ENCODE measurements at regions not wholly inside any gene's neighbourhood (a gene's known extent, or its start where the extent isn't known, plus 50 kb on each side); places are given as distances from the start of the nearest gene placed in this dataset.
"Not testable (repeated sequence)": the region's sequence is repeated elsewhere in the genome, so short reads cannot be mapped to it uniquely, and the experiment has no call there.

DNA sequence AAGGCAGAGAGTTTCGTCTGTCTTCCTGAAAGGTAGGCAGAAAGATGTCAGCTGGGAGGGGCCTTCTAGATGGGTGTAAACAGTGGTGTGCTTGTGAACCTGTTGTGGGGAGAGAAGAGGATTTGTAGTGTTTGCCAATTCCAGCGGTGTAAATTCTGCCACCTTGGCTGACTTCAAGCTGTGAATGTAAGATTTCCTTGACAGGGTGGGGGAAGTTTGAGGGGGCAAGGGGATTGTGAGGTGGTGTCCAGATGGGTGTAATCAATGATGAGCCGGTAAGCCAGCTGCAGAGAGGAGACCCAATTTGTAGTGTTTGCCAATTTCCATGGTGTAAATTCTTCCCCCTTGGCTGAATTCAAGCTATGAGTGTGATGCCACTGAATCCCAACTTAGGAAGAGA, 61.0 kb upstream of the ADGRE5 start:
- H3K4me3 Mint-ChIP-seq (ENCODE audit: unreplicated experiment): no peak overlapping the region
- no peak overlapping the region for H3K27ac Mint-ChIP-seq (ENCODE audit: low read depth, unreplicated experiment)
- H3K27me3 Mint-ChIP-seq (ENCODE audit: insufficient read depth, unreplicated experiment): no peaks in the 10 kb centered on the region
- H3K36me3 Mint-ChIP-seq (ENCODE audit: insufficient read depth, unreplicated experiment): no peaks in the 10 kb centered on the region
- peaks cover 7% of the 10 kb centered on the region for H3K9me3 Mint-ChIP-seq (ENCODE audit: unreplicated experiment)
- H3K4me1 Mint-ChIP-seq (ENCODE audit: insufficient read depth, unreplicated experiment): no peaks in the 10 kb centered on the region
- intact Hi-C loops (cut with micrococcal nuclease): no loop called here
- ChIA-PET POLR2A (no interaction called here), CTCF (interaction anchor here (0.6 kb wide), 3 partner anchors 27 to 220 kb away, joined by 3 to 6 read pairs (median 3); no protein-coding TSS in a partner anchor)
- no peak for DNase-seq (ENCODE audit: unreplicated experiment)
- TF ChIP-seq, protein P1, sequence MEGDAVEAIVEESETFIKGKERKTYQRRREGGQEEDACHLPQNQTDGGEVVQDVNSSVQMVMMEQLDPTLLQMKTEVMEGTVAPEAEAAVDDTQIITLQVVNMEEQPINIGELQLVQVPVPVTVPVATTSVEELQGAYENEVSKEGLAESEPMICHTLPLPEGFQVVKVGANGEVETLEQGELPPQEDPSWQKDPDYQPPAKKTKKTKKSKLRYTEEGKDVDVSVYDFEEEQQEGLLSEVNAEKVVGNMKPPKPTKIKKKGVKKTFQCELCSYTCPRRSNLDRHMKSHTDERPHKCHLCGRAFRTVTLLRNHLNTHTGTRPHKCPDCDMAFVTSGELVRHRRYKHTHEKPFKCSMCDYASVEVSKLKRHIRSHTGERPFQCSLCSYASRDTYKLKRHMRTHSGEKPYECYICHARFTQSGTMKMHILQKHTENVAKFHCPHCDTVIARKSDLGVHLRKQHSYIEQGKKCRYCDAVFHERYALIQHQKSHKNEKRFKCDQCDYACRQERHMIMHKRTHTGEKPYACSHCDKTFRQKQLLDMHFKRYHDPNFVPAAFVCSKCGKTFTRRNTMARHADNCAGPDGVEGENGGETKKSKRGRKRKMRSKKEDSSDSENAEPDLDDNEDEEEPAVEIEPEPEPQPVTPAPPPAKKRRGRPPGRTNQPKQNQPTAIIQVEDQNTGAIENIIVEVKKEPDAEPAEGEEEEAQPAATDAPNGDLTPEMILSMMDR (IDR thresholded peaks at IDR 0.05; ENCODE audit: unreplicated experiment): no peak
- no TSS peak for BruUV-seq (replicated peaks)

DNA sequence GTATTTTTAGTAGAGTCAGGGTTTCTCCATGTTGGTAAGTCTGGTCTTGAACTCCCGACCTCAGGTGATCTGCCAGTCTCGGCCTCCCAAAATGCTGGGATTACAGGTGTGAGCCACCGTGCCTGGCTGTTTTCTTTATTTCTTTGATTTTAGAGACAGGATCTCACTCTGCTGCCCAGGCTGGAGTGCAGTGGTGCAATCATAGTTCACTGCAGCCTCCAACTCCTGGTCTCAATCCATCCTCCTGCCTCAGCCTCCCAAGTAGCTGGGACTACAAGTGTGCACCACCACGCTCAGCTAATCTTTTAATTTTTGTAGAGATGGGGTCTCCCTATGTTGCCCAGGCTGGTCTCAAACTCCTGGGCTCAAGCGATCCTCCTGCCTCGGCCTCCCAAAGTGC, 61.5 kb upstream of the ADGRE5 start:
- CTCF ChIA-PET: interaction anchor here (0.9 to 1.3 kb wide), 2 partner anchors 12 to 15 kb away, joined by 3 read pairs; no protein-coding TSS in a partner anchor
- H3K36me3 Mint-ChIP-seq (ENCODE audit: insufficient read depth, unreplicated experiment); BruUV-seq (replicated peaks); H3K27me3 Mint-ChIP-seq (ENCODE audit: insufficient read depth, unreplicated experiment); DNase-seq (ENCODE audit: unreplicated experiment); intact Hi-C loops (cut with micrococcal nuclease); POLR2A ChIA-PET; H3K4me3 Mint-ChIP-seq (ENCODE audit: unreplicated experiment); H3K4me1 Mint-ChIP-seq (ENCODE audit: insufficient read depth, unreplicated experiment); H3K27ac Mint-ChIP-seq (ENCODE audit: low read depth, unreplicated experiment); H3K9me3 Mint-ChIP-seq (ENCODE audit: unreplicated experiment): not testable (repeated sequence)

DNA sequence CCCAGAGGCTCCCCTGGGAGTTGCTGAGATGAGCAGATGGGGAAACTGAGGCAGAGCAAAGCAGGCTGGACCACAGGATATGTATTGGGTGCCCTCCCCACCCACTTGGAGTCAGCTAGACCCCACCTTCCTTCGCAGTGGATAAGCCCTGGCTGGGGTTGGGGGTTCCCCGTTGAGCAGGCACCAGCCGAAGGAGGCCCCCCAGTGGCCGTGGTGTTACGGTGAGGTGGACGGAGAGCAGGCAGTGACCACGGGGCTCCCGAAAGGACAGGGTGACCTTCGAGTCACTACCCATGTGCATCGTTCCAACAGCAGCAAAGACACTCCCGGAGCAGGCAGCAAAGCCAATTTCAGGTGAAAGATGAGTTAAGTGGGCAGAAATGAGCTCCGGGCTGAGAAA, 62.4 kb upstream of the ADGRE5 start:
- Mint-ChIP-seq H3K36me3 (ENCODE audit: insufficient read depth, unreplicated experiment) (no peaks in the 10 kb centered on the region), H3K9me3 (ENCODE audit: unreplicated experiment) (peaks cover 7% of the 10 kb centered on the region), H3K4me1 (ENCODE audit: insufficient read depth, unreplicated experiment) (no peaks in the 10 kb centered on the region), H3K4me3 (ENCODE audit: unreplicated experiment) (no peak overlapping the region), H3K27ac (ENCODE audit: low read depth, unreplicated experiment) (no peak overlapping the region), H3K27me3 (ENCODE audit: insufficient read depth, unreplicated experiment) (peaks cover 8% of the 10 kb centered on the region)
- DNase-seq (ENCODE audit: unreplicated experiment): no peak
- ChIA-PET CTCF (interaction anchor here (0.9 to 1.3 kb wide), 2 partner anchors 11 to 14 kb away, joined by 3 read pairs; no protein-coding TSS in a partner anchor), POLR2A (interaction anchor here (0.6 kb wide), 1 partner anchor 92 kb away, joined by 3 read pairs; no protein-coding TSS in a partner anchor)
- no TSS peak for BruUV-seq (replicated peaks)
- intact Hi-C loops (cut with micrococcal nuclease): no loop called here
- TF ChIP-seq, protein P1 (IDR thresholded peaks at IDR 0.05; ENCODE audit: unreplicated experiment): no peak

GRCh38 chr19:14317157-14317556, 64.1 kb upstream of the ADGRE5 start:
- Mint-ChIP-seq H3K4me1 (ENCODE audit: insufficient read depth, unreplicated experiment) (no peaks in the 10 kb centered on the region), H3K9me3 (ENCODE audit: unreplicated experiment) (peaks cover 7% of the 10 kb centered on the region), H3K36me3 (ENCODE audit: insufficient read depth, unreplicated experiment) (no peaks in the 10 kb centered on the region), H3K4me3 (ENCODE audit: unreplicated experiment) (no peak overlapping the region), H3K27me3 (ENCODE audit: insufficient read depth, unreplicated experiment) (peaks cover 14% of the 10 kb centered on the region), H3K27ac (ENCODE audit: low read depth, unreplicated experiment) (no peak overlapping the region)
- DNase-seq (ENCODE audit: unreplicated experiment): no peak
- CTCF ChIA-PET: interaction anchor here (0.6 to 0.7 kb wide), 2 partner anchors 15 to 100 kb away, joined by 3 read pairs; no protein-coding TSS in a partner anchor
- POLR2A ChIA-PET: no interaction called here
- TF ChIP-seq, protein P1 (IDR thresholded peaks at IDR 0.05; ENCODE audit: unreplicated experiment): no peak
- BruUV-seq (replicated peaks): no TSS peak
- intact Hi-C loops (cut with micrococcal nuclease): no loop called here

DNA sequence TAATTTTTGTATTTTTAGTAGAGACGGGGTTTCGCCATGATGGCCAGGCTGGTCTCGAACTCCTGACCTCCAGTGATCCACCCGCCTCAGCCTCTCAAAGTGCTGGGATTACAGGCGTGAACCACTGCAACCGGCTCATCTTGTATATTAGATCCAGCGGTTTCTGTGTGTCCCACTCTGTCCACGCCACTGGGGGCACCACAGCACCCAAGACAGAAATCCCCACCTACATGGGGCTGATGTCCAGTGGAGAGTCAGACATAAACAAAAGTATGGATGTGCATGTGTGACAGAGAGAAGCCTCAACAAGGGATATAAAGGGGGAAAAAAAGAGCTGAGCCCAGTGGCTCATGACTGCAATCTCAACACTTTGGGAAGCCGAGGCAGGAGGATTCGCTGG, 65.8 kb upstream of the ADGRE5 start:
- Mint-ChIP-seq H3K4me1 (ENCODE audit: insufficient read depth, unreplicated experiment) (no peaks in the 10 kb centered on the region), H3K27me3 (ENCODE audit: insufficient read depth, unreplicated experiment) (peaks cover 14% of the 10 kb centered on the region), H3K36me3 (ENCODE audit: insufficient read depth, unreplicated experiment) (no peaks in the 10 kb centered on the region), H3K4me3 (ENCODE audit: unreplicated experiment) (no peak overlapping the region), H3K27ac (ENCODE audit: low read depth, unreplicated experiment) (no peak overlapping the region), H3K9me3 (ENCODE audit: unreplicated experiment) (peaks cover 7% of the 10 kb centered on the region)
- CTCF ChIA-PET: interaction anchor here (0.8 kb wide), 1 partner anchor 15 kb away, joined by 4 read pairs; no protein-coding TSS in a partner anchor
- POLR2A ChIA-PET: no interaction called here
- no peak for DNase-seq (ENCODE audit: unreplicated experiment)
- TF ChIP-seq, protein P1 (IDR thresholded peaks at IDR 0.05; ENCODE audit: unreplicated experiment): no peak
- no TSS peak for BruUV-seq (replicated peaks)
- intact Hi-C loops (cut with micrococcal nuclease): no loop called here

Measured in MCF 10A (cell line).